CD14-positive monocyte (primary cell): ENCODE measurements at regions not wholly inside any gene's neighbourhood (a gene's known extent, or its start where the extent isn't known, plus 50 kb on each side); places are given as distances from the start of the nearest gene placed in this dataset.

Experiments used
- DNase-seq, 3 donors: peaks; one replicate each; pipeline ENCODE4 v3.0.0-alpha.2; 2011 to 2022
- H2AFZ ChIP-seq: 2 replicates; pipeline ENCODE4 v1.6.0; 2012; ENCODE audit warnings: mild to moderate bottlenecking, low read depth, low read length, inconsistent platforms; ENCODE audit not compliant: insufficient read depth, poor library complexity, severe bottlenecking
- H3K27ac ChIP-seq, 2 donors: 1 replicate in 1 of 2; 2 replicates in 1 of 2; pipeline ENCODE4 v1.5.1; 2012 to 2013; ENCODE audit warnings: low read length in 2 of 2, control low read depth in 1 of 2, inconsistent platforms in 1 of 2, low read depth in 1 of 2, mild to moderate bottlenecking in 1 of 2
- H3K27me3 ChIP-seq, 2 donors: one replicate each; pipeline versions ENCODE4 v1.6.0 to v1.6.1; 2011 to 2013; ENCODE audit warnings: low read length in 2 of 2; ENCODE audit not compliant: control insufficient read depth in 2 of 2, insufficient read depth in 2 of 2
- H3K36me3 ChIP-seq, 2 donors: replicated peaks in 1 of 2; 1 replicate in 1 of 2; 2 replicates in 1 of 2; pipeline versions ENCODE4 v1.5.1 to v1.6.1; 2012 to 2013; ENCODE audit warnings: low read length in 2 of 2, control low read depth in 1 of 2, inconsistent platforms in 1 of 2, mild to moderate bottlenecking in 1 of 2; ENCODE audit not compliant: insufficient read depth in 2 of 2, control insufficient read depth in 1 of 2
- H3K4me1 ChIP-seq, 2 donors: 1 replicate in 1 of 2; 2 replicates in 1 of 2; pipeline versions ENCODE4 v1.5.1 to v1.6.1; 2012 to 2013; ENCODE audit warnings: low read length in 2 of 2, control low read depth in 1 of 2, inconsistent platforms in 1 of 2, mild to moderate bottlenecking in 1 of 2, moderate library complexity in 1 of 2; ENCODE audit not compliant: insufficient read depth in 2 of 2, control insufficient read depth in 1 of 2
- H3K4me2 ChIP-seq: replicated peaks from 2 replicates; pipeline ENCODE3; 2012; ENCODE audit warnings: low read length, moderate library complexity, mild to moderate bottlenecking; ENCODE audit not compliant: poor library complexity, severe bottlenecking; ENCODE audit errors: extremely low read depth
- H3K4me3 ChIP-seq, 3 experiments: fragments of 200-600 bp in 1 of 3; sonication (generic) in 1 of 3; replicated peaks in 1 of 3; 1 replicate in 2 of 3; 2 replicates in 1 of 3; pipeline ENCODE4 v1.5.1; 2011 to 2013; ENCODE audit warnings: low read length in 3 of 3, mild to moderate bottlenecking in 3 of 3, control low read depth in 2 of 3, low read depth in 2 of 3, inconsistent platforms in 1 of 3, moderate library complexity in 1 of 3
- H3K79me2 ChIP-seq: 2 replicates; pipeline ENCODE4 v1.6.0; 2012; ENCODE audit warnings: mild to moderate bottlenecking, control low read depth, inconsistent platforms, low read length, moderate library complexity; ENCODE audit not compliant: insufficient read depth
- H3K9ac ChIP-seq: 2 replicates; pipeline ENCODE4 v1.6.0; 2017; ENCODE audit warnings: low read length, mild to moderate bottlenecking; ENCODE audit not compliant: insufficient read depth, poor library complexity, severe bottlenecking
- H3K9me3 ChIP-seq, 2 donors: replicated peaks in 1 of 2; 1 replicate in 1 of 2; 2 replicates in 1 of 2; pipeline versions ENCODE4 v1.5.1 to v1.6.1; 2012 to 2013; ENCODE audit warnings: low read length in 2 of 2, control low read depth in 1 of 2; ENCODE audit not compliant: control insufficient read depth in 1 of 2, insufficient read depth in 1 of 2
- H4K20me1 ChIP-seq: 2 replicates; pipeline ENCODE4 v1.6.0; 2012; ENCODE audit warnings: mild to moderate bottlenecking, low read length, control low read depth, moderate library complexity; ENCODE audit not compliant: insufficient read depth
- H3K27ac Mint-ChIP-seq, 7 donors: one replicate each; pipeline ENCODE4 v1.8.0; 2020; ENCODE audit warnings: mild to moderate bottlenecking in 7 of 7, mixed read lengths in 7 of 7, moderate library complexity in 6 of 7, inconsistent platforms in 2 of 7
- H3K27me3 Mint-ChIP-seq, 3 donors: one replicate each; pipeline ENCODE4 v1.8.0; 2021 to 2022; ENCODE audit warnings: low read depth in 3 of 3, mild to moderate bottlenecking in 3 of 3, mixed read lengths in 3 of 3, moderate library complexity in 3 of 3, inconsistent platforms in 1 of 3
- H3K36me3 Mint-ChIP-seq, 2 donors: one replicate each; pipeline ENCODE4 v1.8.0; 2020; ENCODE audit warnings: mixed read lengths in 2 of 2, inconsistent platforms in 1 of 2, mild to moderate bottlenecking in 1 of 2
- H3K4me1 Mint-ChIP-seq: one replicate; pipeline ENCODE4 v1.8.0; 2020; ENCODE audit warnings: mild to moderate bottlenecking, mixed read lengths
- H3K4me3 Mint-ChIP-seq, 2 donors: one replicate each; pipeline ENCODE4 v1.8.0; 2020; ENCODE audit warnings: mild to moderate bottlenecking in 2 of 2, mixed read lengths in 2 of 2, moderate library complexity in 1 of 2
- H3K9me3 Mint-ChIP-seq, 7 donors: one replicate each; pipeline ENCODE4 v1.8.0; 2020 to 2022; ENCODE audit warnings: mixed read lengths in 7 of 7, mild to moderate bottlenecking in 6 of 7, moderate library complexity in 6 of 7, inconsistent platforms in 2 of 7
- CTCF ChIP-seq: fragments of 200-600 bp; IDR thresholded peaks from one replicate; pipeline ENCODE4 v1.8.0; 2022; ENCODE audit warnings: antibody characterized with exemption, mild to moderate bottlenecking
- WGBS: methylation state at CpG from one replicate; pipeline ENCODE4 v1.1.5; 2013; ENCODE audit warnings: missing lambda C conversion rate; ENCODE audit not compliant: insufficient coverage; 5-methylcytosine and 5-hydroxymethylcytosine counted together
- intact Hi-C, 2 donors: fragments of 100-400 bp; cut with micrococcal nuclease; formaldehyde crosslinking; loops; one replicate each; pipeline versions ENCODE4 v1.15.0 to v1.15.1; 2023

- no peak for DNase-seq
- no peak overlapping the region for H3K4me3 Mint-ChIP-seq
- Histone ChIP-seq H3K27me3 (peaks cover 7 to 27% of the 10 kb centered on the region in 2 donors), H3K4me1 (no peaks in the 10 kb centered on the region), H3K27ac (no peak overlapping the region), H3K79me2 (no peaks in the 10 kb centered on the region), H3K4me2 (no peak overlapping the region), H4K20me1 (no peaks in the 10 kb centered on the region), H3K4me3 (no peak overlapping the region), H2AFZ (no peak overlapping the region), H3K9me3 (no peaks in the 10 kb centered on the region), H3K36me3 (no peaks in the 10 kb centered on the region), H3K9ac (no peak overlapping the region)
- TF ChIP-seq CTCF: no peak
- intact Hi-C loops: no loop called here
- no peaks in the 10 kb centered on the region for H3K4me1 Mint-ChIP-seq
- H3K9me3 Mint-ChIP-seq: peaks cover 0 to 2% (median 0%) of the 10 kb centered on the region in 7 donors
- peaks cover 5 to 24% (median 19%) of the 10 kb centered on the region in 3 donors for H3K27me3 Mint-ChIP-seq
- 0% methylated on average over 2 of the region's 5 CpGs for WGBS
- H3K36me3 Mint-ChIP-seq: no peaks in the 10 kb centered on the region
- H3K27ac Mint-ChIP-seq: peak overlapping the region in 1 of 7 donors; percentile 30
These were observed 247.8 kb downstream of the OTUD1 start for GRCh38 chr10:23686722-23687121.

GRCh38 chr10:23692736-23693135 is 253.9 kb downstream of the OTUD1 start:
- H3K27ac Mint-ChIP-seq: no peak overlapping the region
- no peaks in the 10 kb centered on the region for H3K36me3 ChIP-seq
- H3K4me2 ChIP-seq: peak overlapping the region; percentile 14
- H3K4me1 ChIP-seq: peaks cover 14 to 20% of the 10 kb centered on the region in 2 donors
- intact Hi-C loops: no loop called here
- no peak overlapping the region for H2AFZ ChIP-seq
- no peak overlapping the region for H3K4me3 ChIP-seq
- H3K4me3 Mint-ChIP-seq: peak overlapping the region in 1 of 2 donors; percentile 91
- DNase-seq: peak in 2 of 3 donors; percentile 3 to 8
- H3K27ac ChIP-seq: no peak overlapping the region
- H3K27me3 Mint-ChIP-seq: peaks cover 51 to 72% (median 60%) of the 10 kb centered on the region in 3 donors
- no peak overlapping the region for H3K9ac ChIP-seq
- peaks cover 0 to 24% of the 10 kb centered on the region in 2 donors for H3K9me3 ChIP-seq
- H3K27me3 ChIP-seq: peaks cover 40 to 77% of the 10 kb centered on the region in 2 donors
- peaks cover 0 to 18% (median 6%) of the 10 kb centered on the region in 7 donors for H3K9me3 Mint-ChIP-seq
- peaks cover 3 to 6% of the 10 kb centered on the region in 2 donors for H3K36me3 Mint-ChIP-seq
- peaks cover 27% of the 10 kb centered on the region for H3K4me1 Mint-ChIP-seq
- no peaks in the 10 kb centered on the region for H4K20me1 ChIP-seq
- WGBS: 0% methylated on average over 1 of the region's 7 CpGs
- no peak for TF ChIP-seq CTCF
- no peaks in the 10 kb centered on the region for H3K79me2 ChIP-seq
